ENCODE measurements at regions not wholly inside any gene's neighbourhood (a gene's known extent, or its start where the extent isn't known, plus 50 kb on each side); places are given as distances from the start of the nearest gene placed in this dataset.
"Not testable (repeated sequence)": the region's sequence is repeated elsewhere in the genome, so short reads cannot be mapped to it uniquely, and the experiment has no call there.

DNA sequence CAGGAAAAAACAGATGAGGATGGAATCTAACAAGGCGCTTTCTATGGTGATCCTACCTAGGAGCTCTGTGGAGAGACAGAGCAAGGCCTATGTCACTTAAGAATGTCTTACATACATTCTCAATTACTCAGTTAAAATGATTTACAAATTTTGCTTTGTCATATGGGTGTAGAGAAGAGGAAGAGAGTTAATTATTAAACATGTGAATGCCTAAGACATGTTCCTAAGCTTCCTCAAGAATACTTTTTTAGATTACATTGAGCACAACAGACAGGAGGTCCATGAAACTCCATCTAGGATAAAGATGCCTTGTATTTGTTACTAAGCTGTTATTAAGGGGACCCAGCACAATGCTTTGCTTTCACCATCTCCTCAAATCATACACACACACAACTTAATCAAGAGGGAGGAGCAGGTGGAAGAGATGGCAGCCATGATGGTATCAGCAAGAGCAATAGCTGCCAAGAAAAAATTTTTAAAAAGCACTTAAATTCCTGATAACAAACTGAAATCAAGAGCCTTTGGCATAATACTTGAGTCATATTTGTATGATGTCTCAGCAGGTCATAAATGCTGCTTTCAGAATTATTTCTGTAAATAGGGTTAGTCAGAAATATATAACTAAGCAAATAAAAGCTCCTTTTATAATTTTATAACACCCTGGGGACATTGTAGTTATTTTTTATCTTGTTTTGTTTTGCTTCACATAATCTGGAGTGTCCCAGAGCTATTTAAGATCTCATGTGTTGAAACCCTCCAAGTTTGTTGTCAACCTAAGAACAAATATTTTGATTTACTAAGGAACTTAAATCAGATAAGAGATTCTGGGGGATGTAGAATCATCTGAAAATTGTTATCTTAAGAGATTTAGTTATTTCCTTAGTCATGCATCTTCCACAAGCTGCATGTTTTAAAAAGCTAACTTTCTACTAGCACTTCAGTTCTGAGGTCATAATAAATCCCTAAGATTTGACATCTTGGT is 70.0 kb upstream of the CD2AP start:
- DNase-seq = no peak

GRCh38 chr6:47413752-47414422 is 63.7 kb upstream of the CD2AP start:
- DNase-seq = peak; percentile 41

DNA sequence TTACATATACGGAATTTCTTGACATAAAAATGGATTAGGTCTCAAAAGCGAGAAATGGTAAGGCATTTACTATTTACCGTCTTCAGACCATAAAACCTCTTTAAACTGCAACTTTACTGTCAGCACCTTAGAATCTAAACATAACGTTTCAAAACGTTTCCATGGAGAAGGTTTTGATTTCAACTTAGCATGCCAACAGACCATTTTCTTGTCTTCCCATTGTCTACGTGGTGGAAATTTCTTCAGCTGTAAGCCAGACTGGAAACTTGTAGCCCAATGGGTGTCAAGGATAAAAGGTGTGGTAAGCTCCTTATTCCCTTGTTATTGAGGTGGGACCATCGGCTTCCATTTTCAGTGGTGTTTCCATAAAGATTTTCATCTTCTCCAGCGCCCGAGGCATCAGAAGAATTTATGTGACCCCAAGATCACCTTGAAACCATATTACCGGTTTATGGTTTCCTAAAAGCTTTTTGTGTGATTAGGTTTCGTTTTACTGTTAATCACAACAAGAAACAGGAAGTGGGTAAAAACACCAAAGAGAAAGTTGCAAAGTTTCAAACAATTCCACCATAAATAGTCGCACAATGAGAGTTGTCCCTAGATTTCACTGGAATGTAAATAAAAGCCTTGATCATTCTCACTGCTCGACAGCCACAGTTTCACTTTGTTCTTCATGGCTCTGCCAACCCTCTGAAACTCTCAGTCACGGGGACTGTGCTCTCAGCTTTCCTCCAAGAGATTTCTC is 63.0 kb upstream of the CD2AP start:
- DNase-seq = peak; percentile 4

- DNase-seq = no peak
Observed at GRCh38 chr6:47416396-47417345, 60.9 kb upstream of the CD2AP start.

GRCh38 chr6:47419621-47420020 is 58.0 kb upstream of the CD2AP start:
- no peak for DNase-seq

- DNase-seq = no peak
Observed at GRCh38 chr6:47420394-47421371, 56.9 kb upstream of the CD2AP start.

GRCh38 chr6:47423079-47423478 is 54.5 kb upstream of the CD2AP start:
- DNase-seq = no peak

DNA sequence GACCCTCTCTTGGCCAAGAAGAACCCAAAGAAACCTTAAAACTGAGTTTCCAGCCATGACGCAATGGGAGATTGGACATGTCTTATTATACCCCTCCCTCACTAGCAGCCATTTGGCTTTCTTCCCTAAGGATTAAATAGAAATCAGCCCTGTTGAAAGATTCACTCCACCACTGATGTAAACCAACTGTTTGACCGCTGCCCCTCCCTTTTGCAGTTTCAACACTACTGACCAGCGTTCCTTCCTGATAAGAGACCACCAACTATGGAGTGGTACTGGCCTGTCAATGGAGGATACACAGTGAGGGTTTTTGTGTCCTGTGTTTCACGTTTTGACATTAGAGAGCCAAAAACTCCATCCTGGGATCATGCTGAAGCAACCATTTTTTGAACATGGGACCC is 53.2 kb upstream of the CD2AP start:
- no peak for DNase-seq

- DNase-seq = not testable (repeated sequence)
Observed at GRCh38 chr6:47425724-47426123, 51.9 kb upstream of the CD2AP start.

DNA sequence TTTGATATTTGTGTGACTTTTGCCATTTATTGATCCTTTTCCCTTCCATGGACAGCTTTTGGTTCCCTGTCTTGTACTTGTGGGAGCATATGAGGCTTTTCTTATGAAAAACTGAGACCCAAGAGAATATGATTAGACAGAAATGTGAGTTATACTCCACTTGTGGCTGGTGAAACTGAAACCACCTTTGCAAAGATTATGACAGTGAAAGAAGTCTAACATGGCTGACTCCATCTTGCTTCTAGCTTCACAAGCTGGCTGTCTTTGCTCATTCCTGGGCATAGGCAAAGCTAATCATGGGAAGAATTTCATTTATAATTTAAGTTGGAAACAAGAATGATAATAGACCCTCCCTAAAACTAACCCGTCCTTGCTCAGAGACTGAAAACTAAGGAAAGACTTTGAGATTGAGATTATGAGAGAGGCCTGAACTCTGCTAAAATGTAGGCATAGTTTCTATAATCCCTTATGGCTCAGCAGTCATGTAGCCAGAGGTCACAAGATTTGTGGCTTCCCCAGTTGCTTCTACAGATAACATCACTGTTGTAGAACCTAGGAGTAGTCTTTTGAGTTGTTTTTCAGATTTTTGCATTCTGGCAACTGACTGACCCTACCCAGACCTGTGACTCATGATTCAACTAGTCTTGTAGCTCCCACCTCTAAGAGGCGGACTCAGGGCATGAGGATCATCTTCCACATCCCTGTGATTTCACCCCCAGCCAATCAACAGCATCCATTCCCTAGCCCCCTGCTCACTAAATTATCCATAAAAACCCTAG is 50.9 kb upstream of the CD2AP start:
- no peak for DNase-seq

DNA sequence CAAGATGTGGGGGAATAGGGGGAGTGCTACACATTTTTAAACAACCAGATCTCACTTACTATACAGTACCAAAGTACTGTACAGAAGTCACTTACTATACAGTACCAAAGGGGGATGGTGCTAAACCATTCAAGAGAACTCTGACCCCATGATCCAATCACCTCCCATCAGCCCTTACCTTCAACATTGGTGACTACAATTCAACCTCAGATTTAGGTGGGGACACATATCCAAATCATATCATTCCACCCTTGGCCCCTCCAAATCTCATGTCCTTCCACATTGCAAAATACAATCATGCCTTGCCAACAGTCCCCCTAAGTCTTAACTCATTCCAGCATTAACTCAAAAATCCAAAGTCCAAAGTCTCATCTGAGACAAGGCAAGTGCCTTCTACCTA is 49.9 kb upstream of the CD2AP start:
- no peak for DNase-seq
